Naive thymus-derived CD4-positive, alpha-beta T cell (primary cell): ENCODE measurements at regions not wholly inside any gene's neighbourhood (a gene's known extent, or its start where the extent isn't known, plus 50 kb on each side); places are given as distances from the start of the nearest gene placed in this dataset.

Experiments
- ATAC-seq: fragments of 150-1000 bp; cut with Tn5 transposase; 2 replicates; pipeline ENCODE4 v1.10.0; 2021; ENCODE audit warnings: mild to moderate bottlenecking, moderate library complexity
- CTCF ChIA-PET: fragments of 350-600 bp; sonication (Branson Sonifier 250); formaldehyde crosslinking; loops from one replicate; lab custom pipeline; 2021; ENCODE audit warnings: antibody characterized with exemption; lab: Charles Lee
- POLR2A ChIA-PET: fragments of 350-600 bp; sonication (Branson Sonifier 250); formaldehyde crosslinking; loops from one replicate; lab custom pipeline; 2021; ENCODE audit warnings: antibody characterized with exemption, inconsistent platforms; lab: Charles Lee
- DNase-seq, 9 donors: peaks; one replicate each; pipeline versions ENCODE4 v3.0.0 to v3.0.0-alpha.2; 2020 to 2022; ENCODE audit warnings: mixed read lengths in 1 of 9
- H3K27ac ChIP-seq: one replicate; pipeline ENCODE4 v1.7.0; 2013; ENCODE audit warnings: mild to moderate bottlenecking, low read depth, low read length, moderate library complexity
- H3K27me3 ChIP-seq, 2 donors: one replicate each; pipeline ENCODE4 v1.7.0; 2013; ENCODE audit warnings: low read length in 2 of 2, mild to moderate bottlenecking in 2 of 2, moderate library complexity in 2 of 2; ENCODE audit not compliant: control insufficient read depth in 2 of 2, insufficient read depth in 2 of 2
- H3K36me3 ChIP-seq, 3 experiments: 1 replicate in 2 of 3; 2 replicates in 1 of 3; pipeline ENCODE4 v1.7.0; 2013; ENCODE audit warnings: low read length in 3 of 3, mild to moderate bottlenecking in 3 of 3, moderate library complexity in 1 of 3; ENCODE audit not compliant: insufficient read depth in 3 of 3, control insufficient read depth in 2 of 3
- H3K4me1 ChIP-seq, 2 donors: one replicate each; pipeline ENCODE4 v1.7.0; 2013; ENCODE audit warnings: low read length in 2 of 2, mild to moderate bottlenecking in 2 of 2, moderate library complexity in 1 of 2; ENCODE audit not compliant: control insufficient read depth in 2 of 2, insufficient read depth in 2 of 2
- H3K4me3 ChIP-seq: 2 replicates; pipeline ENCODE4 v1.7.0; 2013; ENCODE audit warnings: mild to moderate bottlenecking, low read length
- H3K9me3 ChIP-seq, 3 experiments: 1 replicate in 2 of 3; 2 replicates in 1 of 3; pipeline ENCODE4 v1.7.0; 2013; ENCODE audit warnings: low read length in 3 of 3; ENCODE audit not compliant: control insufficient read depth in 2 of 3
- H3K27ac Mint-ChIP-seq, 9 donors: one replicate each; pipeline ENCODE4 v1.8.0; 2020 to 2022; ENCODE audit warnings: mixed read lengths in 9 of 9, mild to moderate bottlenecking in 8 of 9, moderate library complexity in 5 of 9, inconsistent platforms in 2 of 9
- H3K27me3 Mint-ChIP-seq, 5 donors: one replicate each; pipeline ENCODE4 v1.8.0; 2021 to 2022; ENCODE audit warnings: mixed read lengths in 5 of 5, mild to moderate bottlenecking in 1 of 5
- H3K36me3 Mint-ChIP-seq, 5 donors: one replicate each; pipeline ENCODE4 v1.8.0; 2020 to 2022; ENCODE audit warnings: mixed read lengths in 5 of 5, mild to moderate bottlenecking in 3 of 5, inconsistent platforms in 1 of 5
- H3K4me1 Mint-ChIP-seq, 7 donors: one replicate each; pipeline ENCODE4 v1.8.0; 2020 to 2022; ENCODE audit warnings: mixed read lengths in 7 of 7, mild to moderate bottlenecking in 3 of 7, inconsistent platforms in 1 of 7
- H3K4me3 Mint-ChIP-seq, 10 donors: one replicate each; pipeline ENCODE4 v1.8.0; 2020 to 2022; ENCODE audit warnings: mild to moderate bottlenecking in 10 of 10, mixed read lengths in 10 of 10, moderate library complexity in 6 of 10, inconsistent platforms in 2 of 10
- H3K9me3 Mint-ChIP-seq, 11 donors: one replicate each; pipeline ENCODE4 v1.8.0; 2020 to 2022; ENCODE audit warnings: mixed read lengths in 11 of 11, mild to moderate bottlenecking in 4 of 11, inconsistent platforms in 1 of 11, moderate library complexity in 1 of 11
- intact Hi-C, 2 donors: fragments of 100-400 bp; cut with micrococcal nuclease; formaldehyde crosslinking; loops; one replicate each; pipeline ENCODE4 v1.15.1; 2023

DNA sequence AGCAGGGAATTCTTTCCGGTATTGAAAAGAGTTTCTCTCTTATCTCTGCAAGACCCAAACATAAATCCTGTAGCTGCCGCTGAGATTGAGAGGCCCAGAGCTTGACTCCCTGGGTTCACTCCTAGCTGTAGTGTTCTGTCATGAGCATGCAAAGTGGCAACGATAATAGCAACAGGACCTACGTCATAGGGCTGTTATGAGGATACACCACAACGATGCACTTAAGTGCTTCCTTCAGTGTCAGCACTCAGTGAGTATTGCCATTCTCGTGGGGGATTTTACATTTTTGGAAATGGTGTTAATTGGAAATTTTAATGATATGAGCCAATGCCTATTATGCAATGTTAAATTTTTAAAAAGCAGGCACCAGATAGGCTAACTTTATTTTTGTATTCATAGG is 199.8 kb downstream of the CYLD start:
- CTCF ChIA-PET = no interaction called here
- Histone ChIP-seq H3K27ac (no peak overlapping the region), H3K4me3 (no peak overlapping the region), H3K36me3 (no peaks in the 10 kb centered on the region), H3K4me1 (no peaks in the 10 kb centered on the region), H3K27me3 (no peaks in the 10 kb centered on the region), H3K9me3 (no peaks in the 10 kb centered on the region)
- Mint-ChIP-seq H3K27ac (no peak overlapping the region), H3K36me3 (no peaks in the 10 kb centered on the region), H3K4me1 (no peaks in the 10 kb centered on the region), H3K9me3 (peaks cover 0 to 2% (median 0%) of the 10 kb centered on the region in 11 donors), H3K27me3 (peaks cover 0 to 24% (median 12%) of the 10 kb centered on the region in 5 donors), H3K4me3 (no peak overlapping the region)
- POLR2A ChIA-PET = no interaction called here
- DNase-seq (no peak), ATAC-seq (no peak)
- intact Hi-C loops = no loop called here

GRCh38 chr16:50940275-50940854 is 198.5 kb downstream of the CYLD start:
- ChIA-PET POLR2A (no interaction called here), CTCF (no interaction called here)
- Histone ChIP-seq H3K27me3 (no peaks in the 10 kb centered on the region), H3K36me3 (no peaks in the 10 kb centered on the region), H3K4me3 (no peak overlapping the region), H3K27ac (no peak overlapping the region), H3K9me3 (no peaks in the 10 kb centered on the region), H3K4me1 (no peaks in the 10 kb centered on the region)
- no peaks in the 10 kb centered on the region for H3K4me1 Mint-ChIP-seq
- H3K27ac Mint-ChIP-seq = no peak overlapping the region
- DNase-seq (no peak), ATAC-seq (no peak)
- H3K27me3 Mint-ChIP-seq = peaks cover 0 to 25% (median 17%) of the 10 kb centered on the region in 5 donors
- peaks cover 0 to 3% (median 0%) of the 10 kb centered on the region in 5 donors for H3K36me3 Mint-ChIP-seq
- no peak overlapping the region for H3K4me3 Mint-ChIP-seq
- peaks cover 0 to 5% (median 0%) of the 10 kb centered on the region in 11 donors for H3K9me3 Mint-ChIP-seq
- intact Hi-C loops = no loop called here

DNA sequence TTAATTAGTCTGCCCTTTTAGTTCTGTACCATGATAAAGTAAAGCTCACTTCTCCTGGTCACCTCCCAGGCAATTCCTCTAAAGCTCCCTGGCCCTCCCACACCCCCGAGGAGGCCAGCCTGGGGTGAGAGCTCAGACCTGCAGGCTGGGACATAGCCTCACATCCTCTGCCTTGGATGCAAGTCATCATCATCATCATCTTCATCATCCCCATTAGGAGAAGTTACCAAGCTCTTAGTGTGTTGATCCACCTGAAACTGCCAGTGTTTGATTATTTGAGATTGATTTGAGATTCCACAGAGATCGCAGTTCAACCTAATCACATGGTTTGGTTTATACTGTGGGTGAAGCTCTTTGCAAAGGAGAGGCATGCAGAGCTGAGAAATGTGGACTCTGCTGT is 197.5 kb downstream of the CYLD start:
- Mint-ChIP-seq H3K4me1 (no peaks in the 10 kb centered on the region), H3K27me3 (peaks cover 0 to 30% (median 17%) of the 10 kb centered on the region in 5 donors), H3K9me3 (peaks cover 0 to 5% (median 0%) of the 10 kb centered on the region in 11 donors), H3K4me3 (no peak overlapping the region), H3K27ac (no peak overlapping the region), H3K36me3 (peaks cover 0 to 3% (median 0%) of the 10 kb centered on the region in 5 donors)
- intact Hi-C loops = no loop called here
- CTCF ChIA-PET = no interaction called here
- no peak overlapping the region for H3K27ac ChIP-seq
- POLR2A ChIA-PET = no interaction called here
- DNase-seq = no peak
- H3K27me3 ChIP-seq = no peaks in the 10 kb centered on the region
- no peaks in the 10 kb centered on the region for H3K9me3 ChIP-seq
- H3K4me3 ChIP-seq = no peak overlapping the region
- H3K36me3 ChIP-seq = no peaks in the 10 kb centered on the region
- ATAC-seq = no peak
- no peaks in the 10 kb centered on the region for H3K4me1 ChIP-seq

DNA sequence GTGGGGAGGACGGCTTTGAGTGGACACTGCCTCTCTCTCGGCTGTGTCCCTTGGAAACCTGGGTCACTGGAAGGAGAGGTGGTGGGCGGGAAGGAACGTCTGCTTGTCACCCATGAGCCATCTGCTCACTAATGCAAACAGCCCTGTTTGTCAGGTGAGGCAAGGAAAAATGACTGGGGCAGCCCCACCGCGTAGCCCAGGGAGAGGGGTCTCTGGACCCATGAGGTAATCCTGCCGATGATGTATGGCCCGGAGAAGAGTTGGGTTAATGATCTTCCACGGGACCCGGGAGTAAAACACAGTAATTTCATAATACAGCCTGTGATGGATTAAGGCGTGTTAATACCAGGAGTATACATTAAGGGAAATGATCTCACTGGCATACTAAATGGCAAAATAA is 197.0 kb downstream of the CYLD start:
- Mint-ChIP-seq H3K36me3 (peaks cover 0 to 3% (median 0%) of the 10 kb centered on the region in 5 donors), H3K27ac (no peak overlapping the region), H3K4me3 (no peak overlapping the region), H3K4me1 (no peaks in the 10 kb centered on the region), H3K9me3 (peaks cover 0 to 5% (median 0%) of the 10 kb centered on the region in 11 donors), H3K27me3 (peaks cover 0 to 30% (median 13%) of the 10 kb centered on the region in 5 donors)
- DNase-seq = no peak
- H3K4me3 ChIP-seq = no peak overlapping the region
- H3K9me3 ChIP-seq = no peaks in the 10 kb centered on the region
- ChIA-PET CTCF (no interaction called here), POLR2A (no interaction called here)
- H3K4me1 ChIP-seq = no peaks in the 10 kb centered on the region
- H3K27me3 ChIP-seq = no peaks in the 10 kb centered on the region
- intact Hi-C loops = no loop called here
- H3K36me3 ChIP-seq = no peaks in the 10 kb centered on the region
- ATAC-seq = no peak
- H3K27ac ChIP-seq = no peak overlapping the region

GRCh38 chr16:50933262-50933661 is 191.4 kb downstream of the CYLD start:
- Histone ChIP-seq H3K9me3 (no peaks in the 10 kb centered on the region), H3K36me3 (no peaks in the 10 kb centered on the region), H3K27me3 (no peaks in the 10 kb centered on the region), H3K4me3 (no peak overlapping the region), H3K27ac (no peak overlapping the region), H3K4me1 (no peaks in the 10 kb centered on the region)
- peaks cover 0 to 1% (median 0%) of the 10 kb centered on the region in 7 donors for H3K4me1 Mint-ChIP-seq
- peaks cover 0 to 41% (median 25%) of the 10 kb centered on the region in 5 donors for H3K27me3 Mint-ChIP-seq
- POLR2A ChIA-PET = no interaction called here
- H3K4me3 Mint-ChIP-seq = no peak overlapping the region
- H3K9me3 Mint-ChIP-seq = peaks cover 0 to 5% (median 0%) of the 10 kb centered on the region in 11 donors
- intact Hi-C loops = no loop called here
- no peak overlapping the region for H3K27ac Mint-ChIP-seq
- CTCF ChIA-PET = no interaction called here
- DNase-seq = no peak
- no peak for ATAC-seq
- H3K36me3 Mint-ChIP-seq = peaks cover 0 to 3% (median 0%) of the 10 kb centered on the region in 5 donors

GRCh38 chr16:50932348-50932935 is 190.6 kb downstream of the CYLD start:
- Mint-ChIP-seq H3K4me1 (peaks cover 0 to 1% (median 0%) of the 10 kb centered on the region in 7 donors), H3K9me3 (peaks cover 0 to 5% (median 0%) of the 10 kb centered on the region in 11 donors), H3K36me3 (peaks cover 0 to 3% (median 0%) of the 10 kb centered on the region in 5 donors), H3K27me3 (peaks cover 0 to 35% (median 23%) of the 10 kb centered on the region in 5 donors), H3K27ac (no peak overlapping the region), H3K4me3 (no peak overlapping the region)
- Histone ChIP-seq H3K27ac (no peak overlapping the region), H3K27me3 (no peaks in the 10 kb centered on the region), H3K4me1 (no peaks in the 10 kb centered on the region), H3K36me3 (no peaks in the 10 kb centered on the region), H3K9me3 (no peaks in the 10 kb centered on the region), H3K4me3 (no peak overlapping the region)
- ChIA-PET POLR2A (no interaction called here), CTCF (no interaction called here)
- no peak for DNase-seq
- intact Hi-C loops = no loop called here
- no peak for ATAC-seq

DNA sequence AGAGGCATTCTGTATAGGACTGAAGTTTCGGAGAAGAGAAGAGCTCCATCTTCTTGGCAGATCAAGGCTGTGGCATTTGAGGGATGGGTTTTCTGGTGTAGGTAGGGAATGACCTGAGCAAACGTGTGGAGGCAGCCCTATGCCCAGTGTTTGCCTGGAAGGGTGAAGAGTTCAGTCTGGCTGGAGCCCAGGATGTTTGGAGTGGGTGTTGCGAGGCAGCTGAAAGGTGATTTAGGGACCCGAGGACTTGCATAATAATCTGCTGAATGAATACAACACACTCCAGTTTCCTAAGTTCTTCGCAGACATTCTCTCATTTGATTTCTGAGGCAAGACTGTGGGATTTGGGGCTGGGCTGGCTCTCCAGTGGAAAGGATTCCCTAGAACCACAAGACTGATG is 186.2 kb downstream of the CYLD start:
- Histone ChIP-seq H3K27ac (no peak overlapping the region), H3K36me3 (no peaks in the 10 kb centered on the region), H3K4me3 (no peak overlapping the region), H3K27me3 (no peaks in the 10 kb centered on the region), H3K4me1 (no peaks in the 10 kb centered on the region), H3K9me3 (no peaks in the 10 kb centered on the region)
- Mint-ChIP-seq H3K4me3 (no peak overlapping the region), H3K27ac (no peak overlapping the region), H3K27me3 (peaks cover 0 to 43% (median 26%) of the 10 kb centered on the region in 5 donors), H3K9me3 (peaks cover 0 to 3% (median 0%) of the 10 kb centered on the region in 11 donors), H3K36me3 (no peaks in the 10 kb centered on the region), H3K4me1 (peaks cover 0 to 6% (median 0%) of the 10 kb centered on the region in 7 donors)
- ChIA-PET CTCF (no interaction called here), POLR2A (no interaction called here)
- no peak for ATAC-seq
- intact Hi-C loops = no loop called here
- no peak for DNase-seq
